ENCODE measurements at regions not wholly inside any gene's neighbourhood (a gene's known extent, or its start where the extent isn't known, plus 50 kb on each side); places are given as distances from the start of the nearest gene placed in this dataset.

DNA sequence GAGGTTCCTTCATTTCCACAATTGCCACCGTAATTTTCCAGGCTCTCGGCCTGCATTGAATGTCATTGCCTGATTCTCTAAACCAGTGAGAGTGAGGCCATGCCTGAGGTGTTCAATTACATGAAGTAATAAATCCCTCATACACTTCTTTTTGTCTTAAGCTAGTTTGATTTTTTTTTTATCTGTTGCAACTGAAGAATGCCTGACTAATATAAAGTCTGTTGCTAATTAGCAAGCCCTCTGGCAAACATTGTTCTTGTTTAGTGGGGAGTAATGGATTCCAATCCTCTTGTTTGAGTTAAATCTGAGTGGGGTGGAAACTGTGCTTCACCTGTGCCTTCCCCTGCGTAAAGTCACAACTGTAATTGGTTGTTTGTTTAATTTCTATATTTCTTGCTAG lies 338.1 kb upstream of the ATP10B start:
- intact Hi-C loops (cut with DNase I), result no loop called here
- H3K27ac ChIP-seq (ENCODE audit: low read depth in 2 of 2, low read length in 2 of 2), result no peak overlapping the region
- TF ChIP-seq, protein P1, sequence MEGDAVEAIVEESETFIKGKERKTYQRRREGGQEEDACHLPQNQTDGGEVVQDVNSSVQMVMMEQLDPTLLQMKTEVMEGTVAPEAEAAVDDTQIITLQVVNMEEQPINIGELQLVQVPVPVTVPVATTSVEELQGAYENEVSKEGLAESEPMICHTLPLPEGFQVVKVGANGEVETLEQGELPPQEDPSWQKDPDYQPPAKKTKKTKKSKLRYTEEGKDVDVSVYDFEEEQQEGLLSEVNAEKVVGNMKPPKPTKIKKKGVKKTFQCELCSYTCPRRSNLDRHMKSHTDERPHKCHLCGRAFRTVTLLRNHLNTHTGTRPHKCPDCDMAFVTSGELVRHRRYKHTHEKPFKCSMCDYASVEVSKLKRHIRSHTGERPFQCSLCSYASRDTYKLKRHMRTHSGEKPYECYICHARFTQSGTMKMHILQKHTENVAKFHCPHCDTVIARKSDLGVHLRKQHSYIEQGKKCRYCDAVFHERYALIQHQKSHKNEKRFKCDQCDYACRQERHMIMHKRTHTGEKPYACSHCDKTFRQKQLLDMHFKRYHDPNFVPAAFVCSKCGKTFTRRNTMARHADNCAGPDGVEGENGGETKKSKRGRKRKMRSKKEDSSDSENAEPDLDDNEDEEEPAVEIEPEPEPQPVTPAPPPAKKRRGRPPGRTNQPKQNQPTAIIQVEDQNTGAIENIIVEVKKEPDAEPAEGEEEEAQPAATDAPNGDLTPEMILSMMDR (IDR thresholded peaks at IDR 0.05; ENCODE audit: borderline replicate concordance, extremely low read depth, insufficient read depth), result no peak
- H3K36me3 ChIP-seq (ENCODE audit: control insufficient read depth in 2 of 3, insufficient read depth in 3 of 3, low read length in 3 of 3), result no peaks in the 10 kb centered on the region
- FAIRE-seq (no peak), DNase-seq (peak in 2 of 5 donors; percentile 14 to 17)
- H3K4me3 ChIP-seq (ENCODE audit: low read length in 3 of 3), result no peak overlapping the region
- H3K9ac ChIP-seq (ENCODE audit: low read length in 3 of 3), result no peak overlapping the region
- H3K27me3 ChIP-seq (ENCODE audit: control insufficient read depth, insufficient read depth, low read length), result no peaks in the 10 kb centered on the region
- H3K9me3 ChIP-seq (ENCODE audit: control insufficient read depth in 2 of 3, insufficient read depth in 1 of 3, low read length in 3 of 3), result no peaks in the 10 kb centered on the region
- H3K4me1 ChIP-seq (ENCODE audit: control insufficient read depth in 2 of 3, insufficient read depth in 2 of 3, low read depth in 1 of 3, low read length in 3 of 3), result no peaks in the 10 kb centered on the region

DNA sequence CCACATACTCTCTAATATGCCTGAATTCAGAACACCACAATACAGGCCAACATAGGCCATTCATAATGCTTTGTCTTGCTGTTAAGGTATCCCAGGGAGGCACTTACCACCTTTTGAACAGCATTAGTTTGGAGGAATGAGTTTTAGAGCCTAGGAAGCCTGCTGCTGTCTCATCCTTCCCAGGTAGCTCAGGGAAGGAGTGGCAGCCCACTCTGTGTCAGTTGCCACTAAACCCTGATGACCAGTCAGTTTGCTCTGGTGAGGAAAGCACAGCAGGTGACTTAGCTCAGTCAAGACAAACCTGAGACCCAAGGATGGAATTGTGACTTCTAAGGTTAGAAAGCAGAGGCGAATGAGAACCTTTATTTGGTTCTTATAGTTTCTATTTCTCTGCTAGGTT lies 337.4 kb upstream of the ATP10B start:
- Histone ChIP-seq H3K4me1 (ENCODE audit: control insufficient read depth in 2 of 3, insufficient read depth in 2 of 3, low read depth in 1 of 3, low read length in 3 of 3) (no peaks in the 10 kb centered on the region), H3K36me3 (ENCODE audit: control insufficient read depth in 2 of 3, insufficient read depth in 3 of 3, low read length in 3 of 3) (no peaks in the 10 kb centered on the region), H3K9me3 (ENCODE audit: control insufficient read depth in 2 of 3, insufficient read depth in 1 of 3, low read length in 3 of 3) (no peaks in the 10 kb centered on the region), H3K27me3 (ENCODE audit: control insufficient read depth, insufficient read depth, low read length) (no peaks in the 10 kb centered on the region), H3K9ac (ENCODE audit: low read length in 3 of 3) (no peak overlapping the region), H3K27ac (ENCODE audit: low read depth in 2 of 2, low read length in 2 of 2) (no peak overlapping the region), H3K4me3 (ENCODE audit: low read length in 3 of 3) (no peak overlapping the region)
- TF ChIP-seq, protein P1 (IDR thresholded peaks at IDR 0.05; ENCODE audit: borderline replicate concordance, extremely low read depth, insufficient read depth), result no peak
- DNase-seq (no peak), FAIRE-seq (no peak)
- intact Hi-C loops (cut with DNase I), result no loop called here

DNA sequence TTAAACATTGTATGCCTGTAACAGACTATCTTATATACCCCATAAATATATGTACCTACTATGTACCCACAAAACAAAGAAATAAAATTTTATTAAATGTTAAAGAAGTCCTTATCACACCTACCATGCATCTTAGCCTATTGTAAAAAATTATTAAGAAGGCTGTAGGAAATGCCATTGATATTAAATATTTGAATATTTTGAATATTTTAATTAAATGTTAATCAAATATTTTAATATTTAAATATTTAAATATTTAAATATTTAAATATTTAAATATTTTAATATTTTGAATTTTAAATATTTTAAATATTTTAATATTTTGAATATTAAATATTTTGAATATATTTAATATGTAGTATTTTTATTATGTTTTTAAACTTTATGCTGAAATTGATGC lies 331.5 kb upstream of the ATP10B start:
- H3K4me3 ChIP-seq (ENCODE audit: low read length in 3 of 3), result no peak overlapping the region
- no peaks in the 10 kb centered on the region for H3K4me1 ChIP-seq (ENCODE audit: control insufficient read depth in 2 of 3, insufficient read depth in 2 of 3, low read depth in 1 of 3, low read length in 3 of 3)
- FAIRE-seq (peak; percentile 98), DNase-seq (no peak)
- no peak overlapping the region for H3K9ac ChIP-seq (ENCODE audit: low read length in 3 of 3)
- TF ChIP-seq, protein P1 (IDR thresholded peaks at IDR 0.05; ENCODE audit: borderline replicate concordance, extremely low read depth, insufficient read depth), result no peak
- H3K36me3 ChIP-seq (ENCODE audit: control insufficient read depth in 2 of 3, insufficient read depth in 3 of 3, low read length in 3 of 3), result no peaks in the 10 kb centered on the region
- no peaks in the 10 kb centered on the region for H3K9me3 ChIP-seq (ENCODE audit: control insufficient read depth in 2 of 3, insufficient read depth in 1 of 3, low read length in 3 of 3)
- no peaks in the 10 kb centered on the region for H3K27me3 ChIP-seq (ENCODE audit: control insufficient read depth, insufficient read depth, low read length)
- intact Hi-C loops (cut with DNase I), result no loop called here
- H3K27ac ChIP-seq (ENCODE audit: low read depth in 2 of 2, low read length in 2 of 2), result no peak overlapping the region

- TF ChIP-seq, protein P1 (IDR thresholded peaks at IDR 0.05; ENCODE audit: borderline replicate concordance, extremely low read depth, insufficient read depth), result no peak
Measured at GRCh38 chr5:161176221-161176620, 324.2 kb upstream of the ATP10B start.

More at GRCh38 chr5:161176221-161176620, 324.2 kb upstream of the ATP10B start:
- DNase-seq (no peak), FAIRE-seq (no peak)
- Histone ChIP-seq H3K36me3 (ENCODE audit: control insufficient read depth in 2 of 3, insufficient read depth in 3 of 3, low read length in 3 of 3) (no peaks in the 10 kb centered on the region), H3K9ac (ENCODE audit: low read length in 3 of 3) (no peak overlapping the region), H3K4me3 (ENCODE audit: low read length in 3 of 3) (no peak overlapping the region), H3K27me3 (ENCODE audit: control insufficient read depth, insufficient read depth, low read length) (no peaks in the 10 kb centered on the region), H3K27ac (ENCODE audit: low read depth in 2 of 2, low read length in 2 of 2) (no peak overlapping the region), H3K9me3 (ENCODE audit: control insufficient read depth in 2 of 3, insufficient read depth in 1 of 3, low read length in 3 of 3) (no peaks in the 10 kb centered on the region), H3K4me1 (ENCODE audit: control insufficient read depth in 2 of 3, insufficient read depth in 2 of 3, low read depth in 1 of 3, low read length in 3 of 3) (no peaks in the 10 kb centered on the region)
- intact Hi-C loops (cut with DNase I), result no loop called here

Measured in kidney (tissue), 13 donors.